PFSK-1 (cell line): ENCODE measurements at regions not wholly inside any gene's neighbourhood (a gene's known extent, or its start where the extent isn't known, plus 50 kb on each side); places are given as distances from the start of the nearest gene placed in this dataset.

Experiments
- POLR2AphosphoS5 ChIP-seq: IDR thresholded peaks from 2 replicates; pipeline ENCODE4 v1.6.1; 2012; ENCODE audit warnings: low read depth, mild to moderate bottlenecking, control low read depth, low read length, moderate library complexity
- TAF1 ChIP-seq: IDR thresholded peaks from 2 replicates; pipeline ENCODE4 v1.6.1; 2012; ENCODE audit warnings: low read length, control low read depth, borderline replicate concordance; ENCODE audit not compliant: insufficient read depth

GRCh38 chr4:35939751-35940150 lies 304.6 kb downstream of the ARAP2 start:
- TF ChIP-seq TAF1 (no peak), POLR2AphosphoS5 (no peak)
